Esophagus muscularis mucosa (tissue), 4 donors: ENCODE measurements at regions not wholly inside any gene's neighbourhood (a gene's known extent, or its start where the extent isn't known, plus 50 kb on each side); places are given as distances from the start of the nearest gene placed in this dataset.

Experiments used
- DNase-seq: peaks from one replicate; pipeline ENCODE4 v3.0.0-alpha.2; 2017; ENCODE audit errors: extremely low spot score
- H3K27ac ChIP-seq, 4 donors: fragments of 200-600 bp; sonication (generic); replicated peaks in 1 of 4; 1 replicate in 3 of 4; 2 replicates in 1 of 4; pipeline ENCODE4 v1.5.1; 2016 to 2019; ENCODE audit warnings: mild to moderate bottlenecking in 1 of 4
- H3K27me3 ChIP-seq, 4 donors: fragments of 200-600 bp; sonication (generic); one replicate each; pipeline versions ENCODE4 v1.5.1 to v1.6.0; 2016 to 2019
- H3K36me3 ChIP-seq, 4 donors: fragments of 200-600 bp; sonication (generic); one replicate each; pipeline ENCODE4 v1.5.1; 2016 to 2019
- H3K4me1 ChIP-seq, 4 donors: fragments of 200-600 bp; sonication (generic); one replicate each; pipeline ENCODE4 v1.5.1; 2016 to 2019
- H3K4me3 ChIP-seq, 4 donors: fragments of 200-600 bp; sonication (generic); 1 replicate in 2 of 4; 2 replicates in 2 of 4; pipeline ENCODE4 v1.5.1; 2016 to 2019; ENCODE audit warnings: mild to moderate bottlenecking in 4 of 4, moderate library complexity in 1 of 4
- H3K9me3 ChIP-seq, 4 donors: fragments of 200-600 bp; sonication (generic); 1 replicate in 3 of 4; 2 replicates in 1 of 4; pipeline ENCODE4 v1.5.1; 2016 to 2019
- CTCF ChIP-seq, 3 experiments: fragments of 200-600 bp in 2 of 3; fragments of 450-650 bp in 1 of 3; sonication (generic) in 2 of 3; IDR thresholded peaks; one replicate each; pipeline ENCODE4 v1.5.1; 2017 to 2019; ENCODE audit warnings: antibody characterized with exemption in 3 of 3, mild to moderate bottlenecking in 2 of 3, moderate library complexity in 1 of 3
- EP300 ChIP-seq: sonication (generic); formaldehyde crosslinking; IDR thresholded peaks from one replicate; pipeline ENCODE4 v1.6.1; 2017; ENCODE audit warnings: antibody characterized with exemption
- POLR2A ChIP-seq: fragments of 450-650 bp; IDR thresholded peaks from one replicate; pipeline ENCODE4 v1.6.1; 2017; ENCODE audit warnings: antibody characterized with exemption, moderate library complexity, mild to moderate bottlenecking, low read depth
- POLR2AphosphoS5 ChIP-seq, 2 donors: sonication (generic); formaldehyde crosslinking; IDR thresholded peaks; one replicate each; pipeline ENCODE4 v1.6.1; 2017; ENCODE audit warnings: antibody characterized with exemption in 2 of 2
- whole genome bisulfite sequencing: methylation state at CpG from one replicate; pipeline ENCODE4 v1.1.5; 2018; 5-methylcytosine and 5-hydroxymethylcytosine counted together
- intact Hi-C: fragments of 100-400 bp; cut with DNase I; formaldehyde crosslinking; loops from one replicate; pipeline ENCODE4 v1.15.1; 2023

DNA sequence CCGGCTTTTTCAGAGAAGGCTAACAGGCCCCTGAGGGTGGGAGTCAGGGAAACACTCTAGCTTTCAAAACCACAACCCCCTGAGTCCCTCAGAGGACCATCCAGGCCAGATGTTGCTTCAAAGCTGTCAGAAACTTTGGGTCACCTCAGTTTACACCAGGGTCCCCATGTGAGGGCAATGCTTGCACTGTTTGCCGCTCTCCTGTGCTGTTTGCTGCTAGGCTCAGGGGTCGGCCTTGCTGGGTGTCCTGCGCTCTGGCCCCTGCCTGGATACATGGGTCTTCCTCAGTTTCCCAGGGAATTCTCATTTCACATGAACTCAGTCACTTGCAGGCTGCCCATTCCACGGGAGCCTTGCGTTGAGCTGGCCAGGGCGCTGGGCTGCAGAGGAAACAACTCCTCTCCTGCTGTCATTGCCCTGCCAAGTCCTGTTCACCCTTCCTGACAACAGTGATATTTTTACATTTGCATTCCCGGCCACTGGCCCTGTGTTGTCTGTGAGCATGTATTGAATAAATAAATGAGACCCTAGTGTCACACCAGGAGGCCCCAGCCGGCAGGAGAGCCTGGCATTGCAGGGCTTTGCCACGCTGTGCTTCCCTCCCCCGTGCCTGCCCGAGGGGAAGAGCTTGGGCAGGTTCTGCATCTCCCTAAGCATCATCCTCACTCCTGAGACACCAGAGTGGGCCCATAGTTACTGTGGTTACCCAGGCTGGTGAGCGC is 73.2 kb upstream of the RAB6C start:
- peak; percentile 81 for DNase-seq
- Histone ChIP-seq H3K9me3 (no peaks in the 10 kb centered on the region), H3K27me3 (peaks cover 0 to 14% (median 0%) of the 10 kb centered on the region in 4 donors), H3K27ac (no peak overlapping the region), H3K4me3 (no peak overlapping the region), H3K36me3 (no peaks in the 10 kb centered on the region), H3K4me1 (no peaks in the 10 kb centered on the region)
- TF ChIP-seq EP300 (no peak), POLR2AphosphoS5 (IDR thresholded peaks at IDR 0.05) (no peak), POLR2A (no peak), CTCF (IDR thresholded peaks at IDR 0.05) (no peak)
- 76% methylated on average over 13 of the region's 13 CpGs for WGBS
- intact Hi-C loops = no loop called here

GRCh38 chr2:129906861-129907235 is 72.6 kb upstream of the RAB6C start:
- H3K4me1 ChIP-seq = no peaks in the 10 kb centered on the region
- H3K27ac ChIP-seq = no peak overlapping the region
- 56% methylated on average over 11 of the region's 11 CpGs for WGBS
- H3K36me3 ChIP-seq = no peaks in the 10 kb centered on the region
- H3K9me3 ChIP-seq = no peaks in the 10 kb centered on the region
- TF ChIP-seq EP300 (no peak), POLR2AphosphoS5 (IDR thresholded peaks at IDR 0.05) (no peak), POLR2A (no peak), CTCF (IDR thresholded peaks at IDR 0.05) (no peak)
- peaks cover 0 to 14% (median 0%) of the 10 kb centered on the region in 4 donors for H3K27me3 ChIP-seq
- peak; percentile 77 for DNase-seq
- H3K4me3 ChIP-seq = no peak overlapping the region
- intact Hi-C loops = no loop called here

DNA sequence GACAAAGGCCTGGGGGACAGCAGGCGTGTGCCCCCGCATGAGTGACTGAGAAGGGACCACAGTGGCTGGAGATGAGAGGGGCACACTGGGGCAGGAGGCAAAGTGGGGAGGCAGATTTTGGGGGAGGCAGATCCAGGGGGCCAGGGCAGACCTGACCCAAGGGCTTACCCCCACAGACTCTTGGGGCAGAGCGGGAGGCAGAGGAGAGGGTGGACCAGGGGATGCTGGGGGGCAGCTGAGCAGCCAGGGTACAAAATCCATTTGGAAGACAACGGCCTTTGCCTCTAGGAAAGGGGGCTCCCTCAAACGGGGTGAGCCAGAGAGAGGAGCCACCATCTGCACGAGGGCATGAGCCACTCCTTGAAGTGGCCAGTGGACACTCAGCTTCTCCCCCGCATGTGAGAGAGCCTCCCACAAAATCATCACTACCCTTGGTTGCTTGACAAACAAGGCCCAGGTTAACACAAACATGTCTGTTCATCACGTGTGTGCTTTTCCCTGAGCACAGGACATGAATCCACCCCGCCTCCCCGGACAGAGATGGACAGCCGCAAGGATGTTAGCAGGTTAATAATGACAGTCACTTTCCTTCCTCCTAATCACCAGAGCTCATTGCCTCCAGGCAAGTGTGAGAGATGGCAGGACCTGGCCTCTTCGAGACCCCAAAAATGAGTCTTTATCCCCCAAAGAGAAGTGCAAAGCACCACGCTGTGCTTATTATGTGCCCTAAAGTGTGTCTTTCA is 72.0 kb upstream of the RAB6C start:
- TF ChIP-seq CTCF (IDR thresholded peaks at IDR 0.05) (no peak), POLR2AphosphoS5 (IDR thresholded peaks at IDR 0.05) (no peak), POLR2A (no peak), EP300 (no peak)
- intact Hi-C loops = no loop called here
- Histone ChIP-seq H3K9me3 (no peaks in the 10 kb centered on the region), H3K27me3 (peaks cover 0 to 15% (median 0%) of the 10 kb centered on the region in 4 donors), H3K4me1 (no peaks in the 10 kb centered on the region), H3K36me3 (no peaks in the 10 kb centered on the region), H3K4me3 (no peak overlapping the region), H3K27ac (no peak overlapping the region)
- WGBS = 78% methylated on average over 11 of the region's 13 CpGs
- peak; percentile 92 for DNase-seq

GRCh38 chr2:129908721-129909373 is 70.6 kb upstream of the RAB6C start:
- H3K27ac ChIP-seq = no peak overlapping the region
- TF ChIP-seq CTCF (IDR thresholded peaks at IDR 0.05) = no peak
- TF ChIP-seq EP300 = no peak
- no peak for TF ChIP-seq POLR2AphosphoS5 (IDR thresholded peaks at IDR 0.05)
- TF ChIP-seq POLR2A = no peak
- peak; percentile 89 for DNase-seq
- no peaks in the 10 kb centered on the region for H3K36me3 ChIP-seq
- H3K4me1 ChIP-seq = no peaks in the 10 kb centered on the region
- H3K27me3 ChIP-seq = peaks cover 0 to 22% (median 0%) of the 10 kb centered on the region in 4 donors
- intact Hi-C loops = no loop called here
- WGBS = 100% methylated on average over 1 of the region's 18 CpGs
- H3K9me3 ChIP-seq = no peaks in the 10 kb centered on the region
- H3K4me3 ChIP-seq = no peak overlapping the region
